HL-60 (cell line): ENCODE measurements at regions not wholly inside any gene's neighbourhood (a gene's known extent, or its start where the extent isn't known, plus 50 kb on each side); places are given as distances from the start of the nearest gene placed in this dataset.

Source experiments
- POLR2AphosphoS5 ChIP-seq: IDR thresholded peaks from 2 replicates; pipeline ENCODE4 v1.6.1; 2012; ENCODE audit warnings: low read depth
- TF ChIP-seq, protein P1 (sequence below): IDR thresholded peaks from one replicate; pipeline ENCODE4 v1.5.1; 2011; ENCODE audit warnings: low read length, control low read depth, inconsistent platforms; ENCODE audit not compliant: insufficient read depth

GRCh38 chr4:138938366-138938690 lies 77.3 kb upstream of the NOCT start:
- TF ChIP-seq, protein P1, sequence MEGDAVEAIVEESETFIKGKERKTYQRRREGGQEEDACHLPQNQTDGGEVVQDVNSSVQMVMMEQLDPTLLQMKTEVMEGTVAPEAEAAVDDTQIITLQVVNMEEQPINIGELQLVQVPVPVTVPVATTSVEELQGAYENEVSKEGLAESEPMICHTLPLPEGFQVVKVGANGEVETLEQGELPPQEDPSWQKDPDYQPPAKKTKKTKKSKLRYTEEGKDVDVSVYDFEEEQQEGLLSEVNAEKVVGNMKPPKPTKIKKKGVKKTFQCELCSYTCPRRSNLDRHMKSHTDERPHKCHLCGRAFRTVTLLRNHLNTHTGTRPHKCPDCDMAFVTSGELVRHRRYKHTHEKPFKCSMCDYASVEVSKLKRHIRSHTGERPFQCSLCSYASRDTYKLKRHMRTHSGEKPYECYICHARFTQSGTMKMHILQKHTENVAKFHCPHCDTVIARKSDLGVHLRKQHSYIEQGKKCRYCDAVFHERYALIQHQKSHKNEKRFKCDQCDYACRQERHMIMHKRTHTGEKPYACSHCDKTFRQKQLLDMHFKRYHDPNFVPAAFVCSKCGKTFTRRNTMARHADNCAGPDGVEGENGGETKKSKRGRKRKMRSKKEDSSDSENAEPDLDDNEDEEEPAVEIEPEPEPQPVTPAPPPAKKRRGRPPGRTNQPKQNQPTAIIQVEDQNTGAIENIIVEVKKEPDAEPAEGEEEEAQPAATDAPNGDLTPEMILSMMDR: no peak
- TF ChIP-seq POLR2AphosphoS5: no peak
